Trophoblast cell (in vitro differentiated cells and primary cell): ENCODE measurements at regions not wholly inside any gene's neighbourhood (a gene's known extent, or its start where the extent isn't known, plus 50 kb on each side); places are given as distances from the start of the nearest gene placed in this dataset.
A peak's percentile ranks its signal among the peaks of the same experiment; 100 is the strongest.

ENCODE experiments used
- DNase-seq, 2 donors: peaks; one replicate each; pipeline ENCODE4 v3.0.0-alpha.2; 2016
- H2AFZ ChIP-seq: 2 replicates; pipeline ENCODE4 v1.6.1; 2013; ENCODE audit warnings: low read length, moderate library complexity, mild to moderate bottlenecking; ENCODE audit not compliant: insufficient read depth, poor library complexity
- H2AK5ac ChIP-seq: 2 replicates; pipeline ENCODE4 v1.6.1; 2013; ENCODE audit warnings: mild to moderate bottlenecking, low read length
- H2BK120ac ChIP-seq: 2 replicates; pipeline ENCODE4 v1.6.1; 2013; ENCODE audit warnings: low read length, mild to moderate bottlenecking, moderate library complexity; ENCODE audit not compliant: insufficient read depth, poor library complexity
- H2BK12ac ChIP-seq: 2 replicates; pipeline ENCODE4 v1.6.1; 2013; ENCODE audit warnings: mild to moderate bottlenecking, low read length, moderate library complexity
- H2BK5ac ChIP-seq: 2 replicates; pipeline ENCODE4 v1.6.1; 2013; ENCODE audit warnings: low read length, low read depth, moderate library complexity, mild to moderate bottlenecking; ENCODE audit not compliant: poor library complexity
- H3K14ac ChIP-seq: 2 replicates; pipeline ENCODE4 v1.6.1; 2013; ENCODE audit warnings: mild to moderate bottlenecking, low read length
- H3K18ac ChIP-seq: 2 replicates; pipeline ENCODE4 v1.6.1; 2013; ENCODE audit warnings: mild to moderate bottlenecking, low read length
- H3K23ac ChIP-seq: 2 replicates; pipeline ENCODE4 v1.6.1; 2013; ENCODE audit warnings: low read length
- H3K27ac ChIP-seq: 2 replicates; pipeline ENCODE4 v1.5.1; 2013; ENCODE audit warnings: low read depth, mild to moderate bottlenecking, inconsistent platforms, low read length, moderate library complexity
- H3K27me3 ChIP-seq: 2 replicates; pipeline ENCODE4 v1.6.1; 2013; ENCODE audit warnings: inconsistent platforms, mild to moderate bottlenecking, low read length, moderate library complexity; ENCODE audit not compliant: insufficient read depth
- H3K36me3 ChIP-seq, 2 experiments: 1 replicate in 1 of 2; 2 replicates in 1 of 2; pipeline ENCODE4 v1.6.1; 2013; ENCODE audit warnings: low read length in 2 of 2, mild to moderate bottlenecking in 2 of 2, moderate library complexity in 1 of 2; ENCODE audit not compliant: insufficient read depth in 2 of 2, control insufficient read depth in 1 of 2
- H3K4ac ChIP-seq: 2 replicates; pipeline ENCODE4 v1.6.1; 2013; ENCODE audit warnings: low read depth, mild to moderate bottlenecking, low read length, moderate library complexity
- H3K4me1 ChIP-seq, 2 experiments: 1 replicate in 1 of 2; 2 replicates in 1 of 2; pipeline ENCODE4 v1.6.1; 2013; ENCODE audit warnings: low read length in 2 of 2, mild to moderate bottlenecking in 2 of 2, moderate library complexity in 1 of 2; ENCODE audit not compliant: insufficient read depth in 2 of 2, control insufficient read depth in 1 of 2
- H3K4me2 ChIP-seq: 2 replicates; pipeline ENCODE4 v1.6.1; 2013; ENCODE audit warnings: inconsistent platforms, mild to moderate bottlenecking, low read length, moderate library complexity
- H3K4me3 ChIP-seq: 2 replicates; pipeline ENCODE4 v1.5.1; 2013; ENCODE audit warnings: mild to moderate bottlenecking, low read depth, low read length, inconsistent platforms
- H3K79me1 ChIP-seq: one replicate; pipeline ENCODE4 v1.6.1; 2013; ENCODE audit warnings: low read length
- H3K79me2 ChIP-seq: 2 replicates; pipeline ENCODE4 v1.6.1; 2013; ENCODE audit warnings: low read length, mild to moderate bottlenecking; ENCODE audit not compliant: control insufficient read depth, insufficient read depth, poor library complexity
- H3K9ac ChIP-seq: 2 replicates; pipeline ENCODE4 v1.6.1; 2013; ENCODE audit warnings: mild to moderate bottlenecking, low read length
- H3K9me3 ChIP-seq: 2 replicates; pipeline ENCODE4 v1.6.1; 2013; ENCODE audit warnings: low read depth, mild to moderate bottlenecking, control low read depth, inconsistent platforms, low read length; ENCODE audit not compliant: insufficient read depth
- H4K12ac ChIP-seq: 2 replicates; pipeline ENCODE4 v1.6.1; 2013; ENCODE audit warnings: low read depth, mild to moderate bottlenecking, low read length, moderate library complexity
- H4K8ac ChIP-seq: 2 replicates; pipeline ENCODE4 v1.6.1; 2013; ENCODE audit warnings: low read depth, mild to moderate bottlenecking, low read length, moderate library complexity
- H4K91ac ChIP-seq: one replicate; pipeline ENCODE4 v1.6.1; 2013; ENCODE audit warnings: low read depth, mild to moderate bottlenecking, low read length, moderate library complexity
- WGBS: extraction: QIAGEN DNeasy Blood & Tissue Kit; methylation state at CpG from one replicate; pipeline ENCODE4 v1.1.7; 2013; ENCODE audit warnings: missing lambda C conversion rate; ENCODE audit not compliant: insufficient read length, insufficient coverage; ENCODE audit errors: extremely low coverage; 5-methylcytosine and 5-hydroxymethylcytosine counted together

DNA sequence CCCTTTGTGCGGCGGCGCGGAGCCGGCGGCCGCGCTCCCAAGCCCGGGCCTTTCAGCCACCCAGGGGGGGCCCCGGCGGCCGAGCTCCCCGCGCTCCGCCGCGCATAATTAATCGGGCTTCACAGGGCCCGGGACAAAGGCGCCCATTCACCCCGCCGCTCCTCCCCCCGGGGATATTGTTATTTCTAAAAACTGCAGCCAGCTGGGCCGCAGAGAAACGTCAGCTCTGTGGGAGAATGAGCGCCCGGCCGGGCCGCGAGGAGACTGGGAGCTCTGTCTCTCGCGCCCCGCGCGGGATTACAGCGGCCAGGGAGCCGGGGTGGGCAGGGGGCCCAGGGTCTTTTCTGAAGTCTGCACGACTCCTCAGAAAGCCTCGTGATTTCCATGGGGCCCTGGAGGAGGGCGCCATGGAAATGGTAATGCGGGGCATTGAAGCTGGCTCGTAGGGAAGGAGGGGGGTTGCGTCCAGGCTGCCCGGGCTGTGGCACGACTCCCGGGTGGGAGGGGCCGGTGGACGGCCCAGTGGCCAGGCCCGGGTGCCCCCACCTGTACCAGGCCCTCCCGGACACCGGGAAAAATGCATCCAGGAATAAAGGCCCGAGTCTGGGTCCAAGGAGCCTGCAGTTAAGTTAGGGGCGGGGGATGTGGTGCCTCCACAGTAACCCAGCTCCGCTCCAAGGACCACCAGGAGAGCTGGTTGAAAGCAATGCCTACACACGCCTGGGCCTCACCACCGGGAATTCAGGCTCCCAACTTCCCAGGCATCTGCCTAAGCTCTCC is 125.3 kb downstream of the ZFP36L2 start:
- no peak overlapping the region for H3K9ac ChIP-seq
- H3K9me3 ChIP-seq = peaks cover 2% of the 10 kb centered on the region

GRCh38 chr2:43100362-43100882 is 126.0 kb downstream of the ZFP36L2 start:
- H3K4me1 ChIP-seq = peaks cover 3 to 10% of the 10 kb centered on the region in 2 experiments
- no peak overlapping the region for H2AFZ ChIP-seq
- peak overlapping the region; percentile 79 for H2BK120ac ChIP-seq
- peaks cover 7% of the 10 kb centered on the region for H3K79me1 ChIP-seq
- DNase-seq = no peak
- H3K18ac ChIP-seq = no peak overlapping the region
- peak overlapping the region; percentile 38 for H4K91ac ChIP-seq
- no peak overlapping the region for H3K23ac ChIP-seq
- peak overlapping the region; percentile 33 for H2BK12ac ChIP-seq
- no peak overlapping the region for H2BK5ac ChIP-seq
- H4K12ac ChIP-seq = no peak overlapping the region
- peak overlapping the region; percentile 76 for H3K4me2 ChIP-seq
- H3K14ac ChIP-seq = no peak overlapping the region
- H4K8ac ChIP-seq = peak overlapping the region; percentile 71
- no peak overlapping the region for H3K27ac ChIP-seq
- no peak overlapping the region for H3K4me3 ChIP-seq
- H3K9me3 ChIP-seq = peaks cover 2% of the 10 kb centered on the region
- WGBS = no CpG with 5 or more reads among the region's 21 CpGs
- H3K9ac ChIP-seq = no peak overlapping the region
- H2AK5ac ChIP-seq = no peak overlapping the region
- H3K79me2 ChIP-seq = peaks cover 1% of the 10 kb centered on the region
- no peaks in the 10 kb centered on the region for H3K27me3 ChIP-seq
- H3K36me3 ChIP-seq = no peaks in the 10 kb centered on the region
- H3K4ac ChIP-seq = no peak overlapping the region

More for the DNA sequence above, 125.3 kb downstream of the ZFP36L2 start:
- Histone ChIP-seq H2AFZ (peak overlapping the region; percentile 66), H3K4ac (peak overlapping the region; percentile 4), H4K8ac (peak overlapping the region; percentile 71), H3K14ac (peak overlapping the region; percentile 36), H3K4me2 (peak overlapping the region; percentile 76), H2BK120ac (peak overlapping the region; percentile 79), H3K4me1 (peaks cover 3 to 10% of the 10 kb centered on the region in 2 experiments), H3K23ac (no peak overlapping the region), H3K18ac (peak overlapping the region; percentile 58), H3K4me3 (no peak overlapping the region), H3K79me1 (peaks cover 7% of the 10 kb centered on the region), H4K12ac (peak overlapping the region; percentile 36), H2BK12ac (peak overlapping the region; percentile 33), H3K27ac (no peak overlapping the region), H2BK5ac (no peak overlapping the region), H3K79me2 (peaks cover 1% of the 10 kb centered on the region), H2AK5ac (peak overlapping the region; percentile 40), H3K36me3 (no peaks in the 10 kb centered on the region), H3K27me3 (no peaks in the 10 kb centered on the region), H4K91ac (peak overlapping the region; percentile 38)
- no peak for DNase-seq
- WGBS = no CpG with 5 or more reads among the region's 56 CpGs

- Histone ChIP-seq H4K8ac (no peak overlapping the region), H2AFZ (no peak overlapping the region), H3K18ac (no peak overlapping the region), H4K12ac (no peak overlapping the region), H2BK120ac (no peak overlapping the region), H3K4me2 (no peak overlapping the region), H3K79me1 (peaks cover 7% of the 10 kb centered on the region), H3K4me1 (peaks cover 3 to 10% of the 10 kb centered on the region in 2 experiments), H3K9me3 (peaks cover 2% of the 10 kb centered on the region), H4K91ac (no peak overlapping the region), H2BK12ac (no peak overlapping the region), H3K27me3 (no peaks in the 10 kb centered on the region), H3K23ac (no peak overlapping the region), H3K36me3 (no peaks in the 10 kb centered on the region), H3K9ac (no peak overlapping the region), H3K14ac (no peak overlapping the region), H3K4ac (no peak overlapping the region), H2AK5ac (no peak overlapping the region), H2BK5ac (no peak overlapping the region), H3K4me3 (no peak overlapping the region), H3K27ac (no peak overlapping the region), H3K79me2 (peaks cover 1% of the 10 kb centered on the region)
- no peak for DNase-seq
- no CpG with 5 or more reads among the region's 4 CpGs for WGBS
Observed at GRCh38 chr2:43099797-43100196, 126.6 kb downstream of the ZFP36L2 start.

GRCh38 chr2:43098539-43098938 is 127.9 kb downstream of the ZFP36L2 start:
- peaks cover 3 to 10% of the 10 kb centered on the region in 2 experiments for H3K4me1 ChIP-seq
- no peak overlapping the region for H3K14ac ChIP-seq
- H3K9me3 ChIP-seq = no peaks in the 10 kb centered on the region
- H3K27ac ChIP-seq = no peak overlapping the region
- WGBS = no CpG with 5 or more reads among the region's 4 CpGs
- no peak overlapping the region for H3K4me3 ChIP-seq
- H2BK5ac ChIP-seq = no peak overlapping the region
- H2BK120ac ChIP-seq = no peak overlapping the region
- no peak overlapping the region for H4K8ac ChIP-seq
- peaks cover 1% of the 10 kb centered on the region for H3K79me2 ChIP-seq
- H3K27me3 ChIP-seq = no peaks in the 10 kb centered on the region
- no peak overlapping the region for H2BK12ac ChIP-seq
- no peaks in the 10 kb centered on the region for H3K36me3 ChIP-seq
- no peak overlapping the region for H4K12ac ChIP-seq
- H3K79me1 ChIP-seq = peaks cover 7% of the 10 kb centered on the region
- no peak overlapping the region for H2AK5ac ChIP-seq
- H3K4ac ChIP-seq = no peak overlapping the region
- no peak overlapping the region for H3K18ac ChIP-seq
- no peak overlapping the region for H4K91ac ChIP-seq
- DNase-seq = no peak
- H2AFZ ChIP-seq = no peak overlapping the region
- no peak overlapping the region for H3K23ac ChIP-seq
- H3K9ac ChIP-seq = no peak overlapping the region
- H3K4me2 ChIP-seq = no peak overlapping the region
